A549 (cell line): ENCODE measurements at regions not wholly inside any gene's neighbourhood (a gene's known extent, or its start where the extent isn't known, plus 50 kb on each side); places are given as distances from the start of the nearest gene placed in this dataset.
A peak's percentile ranks its signal among the peaks of the same experiment; 100 is the strongest.

Source experiments
- ATAC-seq, 2 experiments: fragments of 200-7000 bp in 1 of 2; fragments of >200 bp in 1 of 2; cut with Nextera tagmentation in 1 of 2; cut with Tn5 transposase in 1 of 2; 3 replicates each; pipeline versions ENCODE4 v1.8.0 to v1.9.1; 2018 to 2020; ENCODE audit warnings: mild to moderate bottlenecking in 1 of 2, moderate library complexity in 1 of 2
- CTCF ChIA-PET: fragments of 300-600 bp; sonication (Branson Sonifier 250); formaldehyde crosslinking; extraction: SDS; loops from one replicate; lab custom pipeline; 2021; ENCODE audit warnings: antibody characterized with exemption, inconsistent platforms; lab: Yijun Ruan, JAX
- POLR2A ChIA-PET: fragments of 350-600 bp; formaldehyde crosslinking; extraction: SDS; loops from one replicate; lab custom pipeline; 2021; ENCODE audit warnings: antibody characterized with exemption, inconsistent platforms; lab: Yijun Ruan, JAX
- DNase-seq, 2 experiments: peaks; one replicate each; pipeline versions ENCODE4 v3.0.0 to v3.0.0-alpha.2; 2011 to 2016; ENCODE audit warnings: low read depth in 1 of 2, low spot score in 1 of 2
- FAIRE-seq: peaks from 2 replicates; lab custom pipeline; 2011; peaks lifted over from hg19 to GRCh38; lab: Jason Lieb, UNC
- H3K27ac ChIP-seq, 2 experiments: fragments of >200 bp; sonication (Bioruptor Twin); formaldehyde crosslinking; 3 replicates each; pipeline ENCODE4 v1.5.1; 2016 to 2017
- H3K4me1 ChIP-seq: fragments of >200 bp; sonication (Bioruptor Twin); formaldehyde crosslinking; 3 replicates; pipeline ENCODE4 v1.6.1; 2016
- H3K4me2 ChIP-seq: fragments of >200 bp; sonication (Bioruptor Twin); formaldehyde crosslinking; 3 replicates; pipeline ENCODE4 v1.6.1; 2016
- H3K4me3 ChIP-seq: fragments of >200 bp; sonication (Bioruptor Twin); formaldehyde crosslinking; 3 replicates; pipeline ENCODE4 v1.5.1; 2016
- H3K9me3 ChIP-seq: fragments of >200 bp; sonication (Bioruptor Twin); formaldehyde crosslinking; 3 replicates; pipeline ENCODE4 v1.6.1; 2016
- ATOH8 ChIP-seq: fragments of 250-450 bp; sonication (Bioruptor Pico); IDR thresholded peaks from 2 replicates; pipeline ENCODE4 v1.5.0; 2020; ENCODE audit warnings: low read depth, mild to moderate bottlenecking, moderate library complexity
- CBX8 ChIP-seq: fragments of 200-600 bp; sonication (generic); IDR thresholded peaks from 2 replicates; pipeline ENCODE4 v1.6.1; 2016
- CEBPB ChIP-seq, 2 experiments: fragments of >200 bp in 1 of 2; sonication (Bioruptor Twin) in 1 of 2; formaldehyde crosslinking in 1 of 2; IDR thresholded peaks; 2 replicates each; pipeline ENCODE4 v1.6.1; 2012 to 2016
- CHD4 ChIP-seq: fragments of 200-600 bp; sonication (generic); IDR thresholded peaks from 2 replicates; pipeline ENCODE4 v1.6.1; 2016; ENCODE audit warnings: antibody characterized with exemption, mild to moderate bottlenecking, borderline replicate concordance
- CTCF ChIP-seq: fragments of >200 bp; sonication (Bioruptor Twin); formaldehyde crosslinking; IDR thresholded peaks from 3 replicates; pipeline ENCODE4 v1.5.1; 2016
- E2F6 ChIP-seq: IDR thresholded peaks from 2 replicates; pipeline ENCODE4 v1.6.1; 2012; ENCODE audit warnings: low read depth, borderline replicate concordance
- EHF ChIP-seq: fragments of 250-450 bp; sonication (Bioruptor Pico); IDR thresholded peaks from 2 replicates; pipeline ENCODE4 v1.5.0; 2020; ENCODE audit warnings: mild to moderate bottlenecking
- EHMT2 ChIP-seq: fragments of 200-600 bp; sonication (generic); IDR thresholded peaks from 2 replicates; pipeline ENCODE4 v1.6.1; 2016; ENCODE audit warnings: antibody characterized with exemption, low read depth, mild to moderate bottlenecking, moderate library complexity
- ELK1 ChIP-seq: fragments of 150-350 bp; IDR thresholded peaks from 2 replicates; pipeline ENCODE4 v1.6.1; 2014; ENCODE audit warnings: low read depth, mild to moderate bottlenecking, low read length
- FOSB ChIP-seq: fragments of 250-450 bp; sonication (Bioruptor Pico); IDR thresholded peaks from 2 replicates; pipeline ENCODE4 v1.5.0; 2020; ENCODE audit warnings: mild to moderate bottlenecking, moderate library complexity
- FOXS1 ChIP-seq: fragments of 250-450 bp; sonication (Bioruptor Pico); IDR thresholded peaks from 2 replicates; pipeline ENCODE4 v1.5.0; 2020; ENCODE audit warnings: mild to moderate bottlenecking, moderate library complexity
- HES2 ChIP-seq: fragments of >200 bp; sonication (Bioruptor Twin); formaldehyde crosslinking; IDR thresholded peaks from 2 replicates; pipeline ENCODE4 v1.6.1; 2016
- HEYL ChIP-seq: fragments of 250-450 bp; sonication (Bioruptor Pico); IDR thresholded peaks from 2 replicates; pipeline ENCODE4 v1.8.0; 2021; ENCODE audit warnings: mild to moderate bottlenecking, moderate library complexity
- HMGXB4 ChIP-seq: fragments of 250-450 bp; sonication (Bioruptor Pico); IDR thresholded peaks from 2 replicates; pipeline ENCODE4 v1.5.0; 2021; ENCODE audit warnings: mild to moderate bottlenecking, moderate library complexity, borderline replicate concordance
- JUN ChIP-seq, 2 experiments: fragments of >200 bp; sonication (Bioruptor Twin); formaldehyde crosslinking; IDR thresholded peaks; 2 replicates in 1 of 2; 3 replicates in 1 of 2; pipeline ENCODE4 v1.6.1; 2016 to 2017
- KDM1A ChIP-seq: fragments of 200-600 bp; sonication (generic); IDR thresholded peaks from 2 replicates; pipeline ENCODE4 v1.6.1; 2016; ENCODE audit warnings: low read depth, mild to moderate bottlenecking
- MAZ ChIP-seq: fragments of 150-350 bp; IDR thresholded peaks from 2 replicates; pipeline ENCODE4 v1.6.1; 2014; ENCODE audit warnings: antibody characterized with exemption, low read depth, low read length, borderline replicate concordance
- RAD21 ChIP-seq, 2 experiments: fragments of >200 bp in 1 of 2; sonication (Bioruptor Twin) in 1 of 2; formaldehyde crosslinking in 1 of 2; IDR thresholded peaks in 1 of 2; conservative IDR thresholded peaks in 1 of 2; 2 replicates in 1 of 2; 3 replicates in 1 of 2; pipeline ENCODE4 v1.6.1; 2012 to 2018; ENCODE audit warnings: inconsistent platforms in 1 of 2
- RCOR1 ChIP-seq: fragments of 150-350 bp; IDR thresholded peaks from 2 replicates; pipeline ENCODE4 v1.6.1; 2014; ENCODE audit warnings: antibody characterized with exemption, low read length, low read depth
- WGBS: methylation state at CpG from one replicate; pipeline ENCODE4 v1.1.6; 2017; ENCODE audit errors: missing lambda C conversion rate; 5-methylcytosine and 5-hydroxymethylcytosine counted together

GRCh38 chr2:60675301-60675700 lies 80.8 kb upstream of the PAPOLG start:
- FAIRE-seq: no peak
- no peak for DNase-seq
- Histone ChIP-seq H3K4me3 (no peak overlapping the region), H3K4me2 (no peak overlapping the region), H3K4me1 (no peaks in the 10 kb centered on the region), H3K9me3 (no peaks in the 10 kb centered on the region), H3K27ac (no peak overlapping the region)
- ATAC-seq: peak; percentile 42 to 48; a peak in 5 of 6 replicates
- POLR2A ChIA-PET: no interaction called here
- peak in 1 of 2 experiments; percentile 8; a peak in 1 of 5 replicates for TF ChIP-seq RAD21 (conservative IDR thresholded peaks at IDR 0.05 in 1 of 2, IDR thresholded peaks at IDR 0.05 in 1 of 2)
- TF ChIP-seq ATOH8 (CRISPR knock-in tag): no peak
- CTCF ChIA-PET: interaction anchor here (0.5 to 5.8 kb wide), 45 partner anchors 10 to 1913 kb away, joined by 3 to 84 read pairs (median 4); partner anchors contain the start of gene PAPOLG
- WGBS: 29% methylated on average over 3 of the region's 3 CpGs

- H3K4me1 ChIP-seq: no peaks in the 10 kb centered on the region
- FAIRE-seq: no peak
- 18% methylated on average over 4 of the region's 4 CpGs for WGBS
- no peak overlapping the region for H3K4me2 ChIP-seq
- H3K9me3 ChIP-seq: no peaks in the 10 kb centered on the region
- H3K4me3 ChIP-seq: no peak overlapping the region
- CTCF ChIA-PET: interaction anchor here (0.8 to 5.8 kb wide), 5 partner anchors 10 to 117 kb away, joined by 3 to 84 read pairs (median 27); no protein-coding TSS in a partner anchor
- POLR2A ChIA-PET: no interaction called here
- no peak for DNase-seq
- ATAC-seq: no peak
- no peak overlapping the region for H3K27ac ChIP-seq
- TF ChIP-seq FOXS1 (CRISPR knock-in tag) (no peak), MAZ (no peak), E2F6 (no peak), RCOR1 (no peak), CTCF (no peak), EHF (CRISPR knock-in tag) (no peak), CHD4 (no peak), CBX8 (no peak), ATOH8 (CRISPR knock-in tag) (no peak), JUN (IDR thresholded peaks at IDR 0.05) (no peak), HES2 (no peak), KDM1A (no peak), CEBPB (IDR thresholded peaks at IDR 0.05) (no peak), ELK1 (no peak), HMGXB4 (CRISPR knock-in tag) (no peak), HEYL (CRISPR knock-in tag) (no peak), EHMT2 (no peak), FOSB (no peak)
Measured at GRCh38 chr2:60676706-60677330, 79.2 kb upstream of the PAPOLG start.
